Mesenchymal stem cell (in vitro differentiated cells and primary cell): ENCODE measurements at regions not wholly inside any gene's neighbourhood (a gene's known extent, or its start where the extent isn't known, plus 50 kb on each side); places are given as distances from the start of the nearest gene placed in this dataset.
A peak's percentile ranks its signal among the peaks of the same experiment; 100 is the strongest.

ENCODE experiments used
- DNase-seq: peaks from one replicate; pipeline ENCODE4 v3.0.0-alpha.2; 2013
- H2AFZ ChIP-seq: one replicate; pipeline ENCODE4 v1.6.1; 2013; ENCODE audit warnings: low read depth, mild to moderate bottlenecking, control low read depth, inconsistent platforms, low read length, moderate library complexity
- H2AK5ac ChIP-seq: 2 replicates; pipeline ENCODE4 v1.6.1; 2013; ENCODE audit warnings: low read length, moderate library complexity, mild to moderate bottlenecking, inconsistent platforms; ENCODE audit not compliant: severe bottlenecking
- H2BK120ac ChIP-seq: one replicate; pipeline ENCODE4 v1.6.1; 2013; ENCODE audit warnings: low read depth, mild to moderate bottlenecking, inconsistent platforms, low read length, moderate library complexity
- H2BK12ac ChIP-seq, 2 experiments: one replicate each; pipeline ENCODE4 v1.6.1; 2013; ENCODE audit warnings: inconsistent platforms in 2 of 2, low read length in 2 of 2, mild to moderate bottlenecking in 2 of 2, moderate library complexity in 2 of 2, control low read depth in 1 of 2
- H2BK15ac ChIP-seq: one replicate; pipeline ENCODE4 v1.6.1; 2013; ENCODE audit warnings: mild to moderate bottlenecking, low read depth, inconsistent platforms; ENCODE audit not compliant: poor library complexity, severe bottlenecking
- H2BK5ac ChIP-seq: 2 replicates; pipeline ENCODE4 v1.6.1; 2013; ENCODE audit warnings: low read depth, mild to moderate bottlenecking, low read length, control low read depth, inconsistent platforms; ENCODE audit not compliant: poor library complexity, severe bottlenecking
- H3K14ac ChIP-seq, 2 experiments: one replicate each; pipeline ENCODE4 v1.6.1; 2013; ENCODE audit warnings: inconsistent platforms in 2 of 2, low read length in 2 of 2, control low read depth in 1 of 2, mild to moderate bottlenecking in 1 of 2, moderate library complexity in 1 of 2
- H3K18ac ChIP-seq, 2 experiments: one replicate each; pipeline ENCODE4 v1.6.1; 2013; ENCODE audit warnings: inconsistent platforms in 2 of 2, low read length in 2 of 2, control low read depth in 1 of 2, low read depth in 1 of 2, mild to moderate bottlenecking in 1 of 2
- H3K23ac ChIP-seq, 2 experiments: one replicate each; pipeline ENCODE4 v1.6.1; 2013; ENCODE audit warnings: inconsistent platforms in 2 of 2, low read length in 2 of 2, mild to moderate bottlenecking in 2 of 2, moderate library complexity in 2 of 2, control low read depth in 1 of 2
- H3K27ac ChIP-seq: 2 replicates; pipeline ENCODE4 v1.5.1; 2013; ENCODE audit warnings: mild to moderate bottlenecking, moderate library complexity, low read length, control low read depth, inconsistent platforms; ENCODE audit not compliant: poor library complexity, severe bottlenecking
- H3K27me3 ChIP-seq, 2 experiments: 2 replicates each; pipeline versions ENCODE4 v1.6.1 to v1.7.0; 2013; ENCODE audit warnings: low read length in 2 of 2, mild to moderate bottlenecking in 2 of 2, moderate library complexity in 2 of 2, control low read depth in 1 of 2, inconsistent platforms in 1 of 2; ENCODE audit not compliant: control insufficient read depth in 1 of 2, insufficient read depth in 1 of 2
- H3K36me3 ChIP-seq, 2 experiments: 2 replicates each; pipeline versions ENCODE4 v1.6.1 to v1.7.0; 2013; ENCODE audit warnings: low read length in 2 of 2, control low read depth in 1 of 2, inconsistent platforms in 1 of 2, low read depth in 1 of 2, mild to moderate bottlenecking in 1 of 2; ENCODE audit not compliant: insufficient read depth in 2 of 2, control insufficient read depth in 1 of 2
- H3K4ac ChIP-seq, 2 experiments: one replicate each; pipeline ENCODE4 v1.6.1; 2013; ENCODE audit warnings: inconsistent platforms in 2 of 2, low read length in 2 of 2, mild to moderate bottlenecking in 2 of 2, moderate library complexity in 2 of 2, control low read depth in 1 of 2, low read depth in 1 of 2
- H3K4me1 ChIP-seq: 2 replicates; pipeline ENCODE4 v1.6.1; 2013; ENCODE audit warnings: low read depth, low read length, control low read depth; ENCODE audit not compliant: control insufficient read depth, insufficient read depth
- H3K4me2 ChIP-seq: 2 replicates; pipeline ENCODE4 v1.6.1; 2013; ENCODE audit warnings: low read length, mild to moderate bottlenecking, inconsistent platforms; ENCODE audit not compliant: poor library complexity, severe bottlenecking
- H3K4me3 ChIP-seq, 2 experiments: 2 replicates each; pipeline versions ENCODE4 v1.5.1 to v1.7.0; 2013; ENCODE audit warnings: low read length in 2 of 2, mild to moderate bottlenecking in 2 of 2, control low read depth in 1 of 2, low read depth in 1 of 2; ENCODE audit not compliant: insufficient read depth in 1 of 2
- H3K79me1 ChIP-seq: replicated peaks from 2 replicates; pipeline ENCODE4 v1.6.1; 2013; ENCODE audit warnings: mild to moderate bottlenecking, control low read depth, low read length, inconsistent platforms; ENCODE audit not compliant: poor library complexity, severe bottlenecking
- H3K9ac ChIP-seq: 2 replicates; pipeline ENCODE4 v1.7.0; 2013; ENCODE audit warnings: mild to moderate bottlenecking, low read length, moderate library complexity
- H3K9me3 ChIP-seq: 2 replicates; pipeline ENCODE4 v1.7.0; 2013; ENCODE audit warnings: mild to moderate bottlenecking, low read length; ENCODE audit not compliant: control insufficient read depth
- H4K8ac ChIP-seq: one replicate; pipeline ENCODE4 v1.6.1; 2013; ENCODE audit warnings: inconsistent platforms, mild to moderate bottlenecking, low read length, moderate library complexity
- H4K91ac ChIP-seq: one replicate; pipeline ENCODE4 v1.6.1; 2013; ENCODE audit warnings: mild to moderate bottlenecking, low read length, inconsistent platforms
- WGBS: methylation state at CpG from one replicate; pipeline ENCODE4 v1.1.7; 2013; ENCODE audit warnings: mixed read lengths; 5-methylcytosine and 5-hydroxymethylcytosine counted together

DNA sequence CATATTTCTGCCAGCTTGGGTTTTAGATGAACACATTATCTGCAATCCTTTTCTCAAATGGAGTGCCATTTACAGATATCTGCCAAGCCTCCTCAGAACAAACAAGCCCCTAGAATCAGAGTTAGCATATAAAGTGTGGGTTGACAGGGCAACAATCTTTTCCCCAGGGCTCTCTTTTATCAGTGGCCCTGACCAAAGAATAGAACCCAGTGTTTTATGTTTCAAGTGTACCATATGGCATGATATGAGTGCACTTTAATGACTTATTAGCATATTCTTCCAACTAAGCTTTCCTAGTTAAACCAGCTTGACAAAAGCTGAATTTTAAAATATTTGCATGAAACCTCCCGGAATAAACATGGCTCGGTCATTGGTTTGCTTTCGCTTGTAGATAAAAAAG lies 57.3 kb downstream of the EVX1 start:
- WGBS = 97% methylated on average over 3 of the region's 3 CpGs
- no peak overlapping the region for H4K8ac ChIP-seq
- H3K4ac ChIP-seq = no peak overlapping the region
- no peaks in the 10 kb centered on the region for H3K9me3 ChIP-seq
- H3K14ac ChIP-seq = no peak overlapping the region
- no peak overlapping the region for H2BK120ac ChIP-seq
- H3K4me3 ChIP-seq = no peak overlapping the region
- no peaks in the 10 kb centered on the region for H3K36me3 ChIP-seq
- no peak overlapping the region for H4K91ac ChIP-seq
- H3K18ac ChIP-seq = no peak overlapping the region
- no peak overlapping the region for H2AK5ac ChIP-seq
- H2BK15ac ChIP-seq = no peak overlapping the region
- H3K4me1 ChIP-seq = no peaks in the 10 kb centered on the region
- peaks cover 0 to 5% of the 10 kb centered on the region in 2 experiments for H3K27me3 ChIP-seq
- no peak for DNase-seq
- H3K23ac ChIP-seq = no peak overlapping the region
- no peaks in the 10 kb centered on the region for H3K79me1 ChIP-seq
- no peak overlapping the region for H2AFZ ChIP-seq
- no peak overlapping the region for H3K9ac ChIP-seq
- H3K4me2 ChIP-seq = no peak overlapping the region
- no peak overlapping the region for H2BK5ac ChIP-seq
- H2BK12ac ChIP-seq = no peak overlapping the region
- H3K27ac ChIP-seq = no peak overlapping the region

DNA sequence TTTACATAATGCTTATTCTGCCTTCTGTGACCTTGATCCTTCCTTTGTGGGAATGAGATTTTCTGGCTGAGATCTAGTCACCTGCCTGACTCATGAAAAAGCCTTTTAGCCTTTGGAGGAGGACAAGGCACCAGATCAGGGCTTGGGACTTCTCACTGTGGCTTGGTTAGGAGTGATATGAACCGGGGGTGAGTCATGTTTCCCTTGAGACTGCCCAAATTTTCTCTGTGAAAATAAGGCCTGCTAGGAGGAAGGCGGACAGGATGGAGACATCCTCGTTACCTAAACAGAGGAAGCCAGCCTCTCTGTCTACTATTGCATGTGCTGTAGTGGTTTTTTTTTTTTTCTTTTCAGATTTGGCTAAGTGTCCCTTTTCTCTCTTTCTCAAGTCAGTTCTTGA lies 57.8 kb downstream of the EVX1 start:
- no peak overlapping the region for H3K4me3 ChIP-seq
- H3K4me1 ChIP-seq = no peaks in the 10 kb centered on the region
- no peaks in the 10 kb centered on the region for H3K79me1 ChIP-seq
- no peak overlapping the region for H3K14ac ChIP-seq
- H3K9ac ChIP-seq = no peak overlapping the region
- H4K8ac ChIP-seq = no peak overlapping the region
- no peak overlapping the region for H2AFZ ChIP-seq
- H2BK12ac ChIP-seq = no peak overlapping the region
- H3K27me3 ChIP-seq = peaks cover 0 to 7% of the 10 kb centered on the region in 2 experiments
- H3K4me2 ChIP-seq = no peak overlapping the region
- no peak overlapping the region for H2AK5ac ChIP-seq
- H3K23ac ChIP-seq = no peak overlapping the region
- no peak overlapping the region for H3K4ac ChIP-seq
- H3K27ac ChIP-seq = no peak overlapping the region
- DNase-seq = no peak
- no peak overlapping the region for H2BK15ac ChIP-seq
- H3K9me3 ChIP-seq = no peaks in the 10 kb centered on the region
- no peak overlapping the region for H2BK120ac ChIP-seq
- no peak overlapping the region for H2BK5ac ChIP-seq
- H3K36me3 ChIP-seq = no peaks in the 10 kb centered on the region
- H4K91ac ChIP-seq = no peak overlapping the region
- H3K18ac ChIP-seq = no peak overlapping the region
- WGBS = 62% methylated on average over 1 of the region's 3 CpGs

DNA sequence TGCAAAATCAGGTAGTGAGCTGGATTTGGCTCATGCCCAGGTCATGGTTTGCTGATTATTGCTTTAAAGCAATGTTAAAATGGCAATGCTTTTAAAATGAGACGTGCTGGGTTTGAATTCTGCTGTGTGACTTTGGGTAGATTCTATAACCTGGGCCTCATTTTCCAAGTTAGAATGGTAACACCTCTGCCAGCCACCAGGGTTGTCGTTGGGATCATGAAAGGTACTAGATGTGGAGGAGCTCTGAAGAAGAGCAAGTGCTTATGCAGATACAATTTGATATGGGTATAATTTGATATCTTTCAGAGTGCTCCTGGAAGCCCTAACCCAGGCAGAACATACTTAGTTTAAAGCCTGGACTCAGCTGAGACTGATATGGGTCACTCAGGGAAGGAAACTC lies 60.0 kb downstream of the EVX1 start:
- no peak overlapping the region for H2BK120ac ChIP-seq
- H2BK12ac ChIP-seq = no peak overlapping the region
- H3K79me1 ChIP-seq = no peaks in the 10 kb centered on the region
- H3K36me3 ChIP-seq = no peaks in the 10 kb centered on the region
- no peaks in the 10 kb centered on the region for H3K9me3 ChIP-seq
- H3K18ac ChIP-seq = no peak overlapping the region
- H3K27me3 ChIP-seq = peaks cover 0 to 18% of the 10 kb centered on the region in 2 experiments
- no peak overlapping the region for H2BK15ac ChIP-seq
- no peak for DNase-seq
- H3K14ac ChIP-seq = no peak overlapping the region
- H3K23ac ChIP-seq = no peak overlapping the region
- 61% methylated on average over 2 of the region's 2 CpGs for whole genome bisulfite sequencing
- no peak overlapping the region for H3K27ac ChIP-seq
- no peak overlapping the region for H4K8ac ChIP-seq
- no peak overlapping the region for H3K9ac ChIP-seq
- no peak overlapping the region for H3K4ac ChIP-seq
- H3K4me3 ChIP-seq = no peak overlapping the region
- H3K4me2 ChIP-seq = no peak overlapping the region
- no peaks in the 10 kb centered on the region for H3K4me1 ChIP-seq
- peak overlapping the region; percentile 14 for H2AFZ ChIP-seq
- H4K91ac ChIP-seq = no peak overlapping the region
- no peak overlapping the region for H2BK5ac ChIP-seq
- no peak overlapping the region for H2AK5ac ChIP-seq

DNA sequence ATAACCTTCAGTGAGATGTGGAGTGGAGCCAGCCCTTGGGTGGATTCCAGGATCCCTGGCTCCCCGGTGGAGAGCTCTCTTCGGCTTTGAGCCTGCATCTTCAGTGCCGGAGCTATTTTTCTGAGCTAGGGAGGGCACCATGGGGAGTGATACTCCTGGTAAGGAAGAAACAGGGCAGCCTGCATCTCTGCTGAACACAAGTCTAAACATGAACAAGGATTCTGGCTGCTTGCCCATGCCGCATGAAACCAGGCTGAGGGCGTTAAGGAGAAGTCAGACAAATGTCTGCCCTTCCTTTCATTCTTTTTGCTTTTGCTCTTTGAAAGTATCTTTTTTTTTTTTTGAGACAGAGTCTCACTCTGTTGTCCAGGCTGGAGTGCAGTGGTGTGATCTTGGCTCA lies 60.4 kb downstream of the EVX1 start:
- H3K27ac ChIP-seq = no peak overlapping the region
- DNase-seq = no peak
- H2AFZ ChIP-seq = peak overlapping the region; percentile 14
- no peak overlapping the region for H2BK5ac ChIP-seq
- H3K4me2 ChIP-seq = no peak overlapping the region
- H3K4me3 ChIP-seq = no peak overlapping the region
- H3K79me1 ChIP-seq = no peaks in the 10 kb centered on the region
- H2BK15ac ChIP-seq = no peak overlapping the region
- no peaks in the 10 kb centered on the region for H3K36me3 ChIP-seq
- no peak overlapping the region for H3K9ac ChIP-seq
- no peak overlapping the region for H2BK12ac ChIP-seq
- WGBS = 95% methylated on average over 5 of the region's 5 CpGs
- H2AK5ac ChIP-seq = no peak overlapping the region
- no peak overlapping the region for H3K23ac ChIP-seq
- H4K8ac ChIP-seq = no peak overlapping the region
- no peaks in the 10 kb centered on the region for H3K4me1 ChIP-seq
- no peak overlapping the region for H3K4ac ChIP-seq
- no peak overlapping the region for H4K91ac ChIP-seq
- H3K18ac ChIP-seq = no peak overlapping the region
- peaks cover 0 to 19% of the 10 kb centered on the region in 2 experiments for H3K27me3 ChIP-seq
- H2BK120ac ChIP-seq = no peak overlapping the region
- no peak overlapping the region for H3K14ac ChIP-seq
- H3K9me3 ChIP-seq = no peaks in the 10 kb centered on the region
